Body of pancreas (tissue), 4 donors: ENCODE measurements at regions not wholly inside any gene's neighbourhood (a gene's known extent, or its start where the extent isn't known, plus 50 kb on each side); places are given as distances from the start of the nearest gene placed in this dataset.

Experiments used
- ATAC-seq: fragments of 150-250 bp; one replicate; pipeline ENCODE4 v1.9.1; 2016
- DNase-seq, 4 donors: peaks; one replicate each; pipeline ENCODE4 v3.0.0-alpha.2; 2019
- H3K27ac ChIP-seq, 4 donors: fragments of 200-600 bp; sonication (generic); 1 replicate in 3 of 4; 2 replicates in 1 of 4; pipeline versions ENCODE4 v1.5.1 to v1.6.1; 2016 to 2019; ENCODE audit warnings: mild to moderate bottlenecking in 1 of 4, mixed read lengths in 1 of 4, moderate library complexity in 1 of 4
- H3K27me3 ChIP-seq, 2 donors: fragments of 200-600 bp; sonication (generic); one replicate each; pipeline ENCODE4 v1.6.0; 2016; ENCODE audit warnings: mild to moderate bottlenecking in 1 of 2
- H3K36me3 ChIP-seq, 2 donors: fragments of 200-600 bp; sonication (generic); replicated peaks in 1 of 2; 2 replicates each; pipeline ENCODE4 v1.5.1; 2016; ENCODE audit warnings: low read depth in 2 of 2; ENCODE audit not compliant: insufficient read depth in 1 of 2
- H3K4me1 ChIP-seq: fragments of 200-600 bp; sonication (generic); one replicate; pipeline ENCODE4 v1.6.0; 2016
- H3K4me3 ChIP-seq, 2 donors: fragments of 200-600 bp; sonication (generic); 1 replicate in 1 of 2; 2 replicates in 1 of 2; pipeline ENCODE4 v1.5.1; 2016 to 2019
- H3K9me3 ChIP-seq, 3 donors: fragments of 200-600 bp; sonication (generic); 1 replicate in 2 of 3; 2 replicates in 1 of 3; pipeline ENCODE4 v1.5.1; 2016
- CTCF ChIP-seq, 7 experiments: fragments of 450-650 bp in 4 of 7; fragments of 200-600 bp in 3 of 7; sonication (generic) in 3 of 7; IDR thresholded peaks; one replicate each; pipeline ENCODE4 v1.5.1; 2016 to 2019; ENCODE audit warnings: antibody characterized with exemption in 7 of 7
- POLR2A ChIP-seq, 3 donors: fragments of 450-650 bp; IDR thresholded peaks; one replicate each; pipeline ENCODE4 v1.6.1; 2016; ENCODE audit warnings: antibody characterized with exemption in 3 of 3, mild to moderate bottlenecking in 2 of 3
- WGBS, 2 donors: methylation state at CpG; one replicate each; pipeline ENCODE4 v1.1.5; 2017; 5-methylcytosine and 5-hydroxymethylcytosine counted together
- intact Hi-C: fragments of 100-400 bp; cut with DNase I; formaldehyde crosslinking; loops from one replicate; pipeline ENCODE4 v1.15.1; 2023

- intact Hi-C loops = no loop called here
- Histone ChIP-seq H3K36me3 (no peaks in the 10 kb centered on the region), H3K27ac (no peak overlapping the region), H3K9me3 (no peaks in the 10 kb centered on the region), H3K4me3 (no peak overlapping the region), H3K4me1 (no peaks in the 10 kb centered on the region), H3K27me3 (no peaks in the 10 kb centered on the region)
- 79 to 80% methylated on average over 3 of the region's 3 CpGs for whole genome bisulfite sequencing, 2 donors
- no peak for DNase-seq
- no peak for TF ChIP-seq CTCF (IDR thresholded peaks at IDR 0.05)
- no peak for TF ChIP-seq POLR2A (IDR thresholded peaks at IDR 0.05)
- no peak for ATAC-seq
Measured at GRCh38 chr17:69743091-69743490, 328.6 kb downstream of the MAP2K6 start.

- no peak for ATAC-seq
- TF ChIP-seq POLR2A (IDR thresholded peaks at IDR 0.05) (no peak), CTCF (IDR thresholded peaks at IDR 0.05) (no peak)
Measured at GRCh38 chr17:69744512-69745070, 330.1 kb downstream of the MAP2K6 start.

GRCh38 chr17:69749911-69750310 is 325.1 kb upstream of the KCNJ16 start:
- WGBS, 2 donors = 65 to 75% methylated on average over 3 of the region's 3 CpGs
- H3K4me3 ChIP-seq = no peak overlapping the region
- H3K9me3 ChIP-seq = no peaks in the 10 kb centered on the region
- H3K36me3 ChIP-seq = no peaks in the 10 kb centered on the region
- ATAC-seq (no peak), DNase-seq (no peak)
- no peaks in the 10 kb centered on the region for H3K27me3 ChIP-seq
- no peaks in the 10 kb centered on the region for H3K4me1 ChIP-seq
- intact Hi-C loops = no loop called here
- H3K27ac ChIP-seq = no peak overlapping the region
- TF ChIP-seq CTCF (IDR thresholded peaks at IDR 0.05) (no peak), POLR2A (IDR thresholded peaks at IDR 0.05) (no peak)

More at GRCh38 chr17:69744512-69745070, 330.1 kb downstream of the MAP2K6 start:
- no peak for DNase-seq
- 85 to 87% methylated on average over 5 of the region's 5 CpGs for WGBS, 2 donors
- Histone ChIP-seq H3K27me3 (no peaks in the 10 kb centered on the region), H3K9me3 (no peaks in the 10 kb centered on the region), H3K4me3 (no peak overlapping the region), H3K36me3 (no peaks in the 10 kb centered on the region), H3K27ac (no peak overlapping the region), H3K4me1 (no peaks in the 10 kb centered on the region)
- intact Hi-C loops = no loop called here

GRCh38 chr17:69757688-69758430 is 317.2 kb upstream of the KCNJ16 start:
- Histone ChIP-seq H3K4me1 (no peaks in the 10 kb centered on the region), H3K27ac (no peak overlapping the region), H3K36me3 (no peaks in the 10 kb centered on the region), H3K9me3 (no peaks in the 10 kb centered on the region), H3K27me3 (no peaks in the 10 kb centered on the region), H3K4me3 (no peak overlapping the region)
- WGBS, 2 donors = 52 to 72% methylated on average over 7 of the region's 7 CpGs
- no peak for TF ChIP-seq CTCF (IDR thresholded peaks at IDR 0.05)
- no peak for TF ChIP-seq POLR2A (IDR thresholded peaks at IDR 0.05)
- peak in 1 of 4 donors; percentile 11 for DNase-seq
- intact Hi-C loops = no loop called here
- no peak for ATAC-seq

- ATAC-seq = no peak
- WGBS, 2 donors = 86 to 90% methylated on average over 1 of the region's 1 CpG
- no peak for TF ChIP-seq CTCF (IDR thresholded peaks at IDR 0.05)
- TF ChIP-seq POLR2A (IDR thresholded peaks at IDR 0.05) = no peak
Measured at GRCh38 chr17:69760562-69760961, 314.5 kb upstream of the KCNJ16 start.

More at GRCh38 chr17:69760562-69760961, 314.5 kb upstream of the KCNJ16 start:
- no peaks in the 10 kb centered on the region for H3K9me3 ChIP-seq
- intact Hi-C loops = no loop called here
- DNase-seq = no peak
- H3K4me1 ChIP-seq = no peaks in the 10 kb centered on the region
- no peak overlapping the region for H3K27ac ChIP-seq
- H3K4me3 ChIP-seq = no peak overlapping the region
- no peaks in the 10 kb centered on the region for H3K27me3 ChIP-seq
- no peaks in the 10 kb centered on the region for H3K36me3 ChIP-seq
